GM12878 (cell line): ENCODE measurements at regions not wholly inside any gene's neighbourhood (a gene's known extent, or its start where the extent isn't known, plus 50 kb on each side); places are given as distances from the start of the nearest gene placed in this dataset.

Experiments used
- KDM1A ChIP-seq: fragments of 200-600 bp; sonication (generic); IDR thresholded peaks from 2 replicates; pipeline ENCODE4 v1.6.1; 2016; ENCODE audit warnings: borderline replicate concordance
- POLR2A ChIP-seq: IDR thresholded peaks from 2 replicates; pipeline ENCODE4 v1.6.1; 2011; ENCODE audit warnings: low read depth, mild to moderate bottlenecking, low read length
- TF ChIP-seq, protein P1 (sequence below): IDR thresholded peaks from 2 replicates; pipeline ENCODE4 v1.6.1; 2012; ENCODE audit warnings: low read depth, low read length, improper control_type of control experiment
- TF ChIP-seq, protein P2 (sequence below), 3 experiments: IDR thresholded peaks in 2 of 3; conservative IDR thresholded peaks in 1 of 3; 2 replicates each; pipeline ENCODE4 v1.5.1; 2011; ENCODE audit warnings: low read depth in 3 of 3, low read length in 3 of 3, mild to moderate bottlenecking in 3 of 3, control low read depth in 2 of 3, moderate library complexity in 2 of 3, inconsistent platforms in 1 of 3, mixed read lengths in 1 of 3; ENCODE audit not compliant: control insufficient read depth in 2 of 3, insufficient read depth in 1 of 3; ENCODE audit errors: extremely low read depth in 1 of 3

DNA sequence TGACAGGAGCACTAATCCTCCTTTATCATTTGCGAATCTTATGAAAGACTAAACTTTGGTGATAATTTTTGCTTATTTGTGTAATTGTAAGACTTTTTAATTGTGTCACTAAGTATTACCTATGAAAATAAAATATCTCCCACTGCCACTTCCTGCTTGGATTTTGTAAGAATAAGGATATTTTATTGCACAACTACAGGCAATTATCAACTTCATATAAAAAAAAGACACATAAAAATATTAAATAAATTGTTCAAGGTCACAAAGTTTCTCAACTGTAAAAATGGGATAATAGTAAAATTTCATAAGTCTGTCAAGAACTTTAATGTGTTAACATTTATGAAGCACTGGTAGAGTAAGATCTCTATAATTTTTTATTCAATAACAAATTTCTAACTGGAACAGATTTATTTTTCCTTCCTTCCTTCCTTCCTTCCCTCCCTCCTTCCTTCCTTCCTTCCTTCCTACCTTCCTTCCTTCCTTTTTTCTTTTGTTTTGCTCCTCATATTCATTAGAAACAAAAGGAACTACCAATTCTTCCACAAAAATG lies 527.6 kb upstream of the FAM47C start:
- no peak for TF ChIP-seq POLR2A
- TF ChIP-seq, protein P1, sequence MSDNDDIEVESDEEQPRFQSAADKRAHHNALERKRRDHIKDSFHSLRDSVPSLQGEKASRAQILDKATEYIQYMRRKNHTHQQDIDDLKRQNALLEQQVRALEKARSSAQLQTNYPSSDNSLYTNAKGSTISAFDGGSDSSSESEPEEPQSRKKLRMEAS: no peak
- TF ChIP-seq, protein P2, sequence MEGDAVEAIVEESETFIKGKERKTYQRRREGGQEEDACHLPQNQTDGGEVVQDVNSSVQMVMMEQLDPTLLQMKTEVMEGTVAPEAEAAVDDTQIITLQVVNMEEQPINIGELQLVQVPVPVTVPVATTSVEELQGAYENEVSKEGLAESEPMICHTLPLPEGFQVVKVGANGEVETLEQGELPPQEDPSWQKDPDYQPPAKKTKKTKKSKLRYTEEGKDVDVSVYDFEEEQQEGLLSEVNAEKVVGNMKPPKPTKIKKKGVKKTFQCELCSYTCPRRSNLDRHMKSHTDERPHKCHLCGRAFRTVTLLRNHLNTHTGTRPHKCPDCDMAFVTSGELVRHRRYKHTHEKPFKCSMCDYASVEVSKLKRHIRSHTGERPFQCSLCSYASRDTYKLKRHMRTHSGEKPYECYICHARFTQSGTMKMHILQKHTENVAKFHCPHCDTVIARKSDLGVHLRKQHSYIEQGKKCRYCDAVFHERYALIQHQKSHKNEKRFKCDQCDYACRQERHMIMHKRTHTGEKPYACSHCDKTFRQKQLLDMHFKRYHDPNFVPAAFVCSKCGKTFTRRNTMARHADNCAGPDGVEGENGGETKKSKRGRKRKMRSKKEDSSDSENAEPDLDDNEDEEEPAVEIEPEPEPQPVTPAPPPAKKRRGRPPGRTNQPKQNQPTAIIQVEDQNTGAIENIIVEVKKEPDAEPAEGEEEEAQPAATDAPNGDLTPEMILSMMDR (IDR thresholded peaks at IDR 0.05 in 2 of 3, conservative IDR thresholded peaks at IDR 0.05 in 1 of 3; ENCODE audit: control insufficient read depth in 2 of 3, extremely low read depth in 1 of 3, insufficient read depth in 1 of 3, low read depth in 3 of 3, low read length in 3 of 3): no peak
- no peak for TF ChIP-seq KDM1A
